Stimulated activated CD8-positive, alpha-beta memory T cell treated with anti-CD3 and anti-CD28 coated beads, Interleukin-12 subunit alpha, Interleukin-12 subunit beta, amount 100 ng/mL, for 1 hour (primary cell): ENCODE measurements at regions not wholly inside any gene's neighbourhood (a gene's known extent, or its start where the extent isn't known, plus 50 kb on each side); places are given as distances from the start of the nearest gene placed in this dataset.
"Not testable (repeated sequence)": the region's sequence is repeated elsewhere in the genome, so short reads cannot be mapped to it uniquely, and the experiment has no call there.

Experiments
- DNase-seq: peaks from one replicate; pipeline ENCODE4 v3.0.0-alpha.2; 2020; ENCODE audit warnings: low read depth

DNA sequence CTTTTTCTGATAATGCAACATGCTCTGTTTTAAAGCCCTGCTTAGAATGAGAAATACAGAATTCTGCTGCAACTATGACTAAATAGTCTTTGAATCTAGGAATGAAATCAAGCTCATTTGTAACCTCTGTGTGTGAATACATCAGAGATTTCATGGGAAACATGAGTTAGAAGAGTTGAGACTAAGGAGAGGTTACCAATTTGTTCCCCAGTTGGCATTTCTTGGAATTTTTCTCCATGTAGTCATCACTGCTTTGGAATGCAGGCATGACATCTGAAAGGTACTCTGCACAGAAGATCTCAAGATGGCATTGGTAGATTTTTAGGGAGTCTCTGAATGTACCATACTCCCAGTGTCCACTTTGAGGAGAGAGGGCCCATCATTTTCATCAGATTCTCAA lies 237.2 kb downstream of the TFAP2A start:
- no peak for DNase-seq

DNA sequence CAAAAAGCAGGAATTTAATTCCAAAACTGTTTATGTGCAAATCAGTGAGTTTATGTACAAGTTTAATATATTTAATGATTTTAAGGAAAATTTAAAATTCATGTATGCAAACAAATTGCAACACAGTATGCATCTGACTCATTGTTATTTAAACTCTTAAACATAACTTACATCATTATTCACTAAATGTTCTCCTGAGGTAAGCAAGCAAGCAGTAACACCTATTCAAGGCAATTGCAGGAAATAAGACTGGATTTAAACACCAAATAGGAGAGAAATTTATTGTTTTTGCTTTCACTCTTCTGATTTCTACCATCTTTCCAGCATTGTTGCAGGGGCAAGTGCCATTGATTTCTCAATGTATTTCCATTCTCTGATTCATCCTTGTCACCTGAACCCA lies 239.5 kb downstream of the TFAP2A start:
- DNase-seq = no peak

DNA sequence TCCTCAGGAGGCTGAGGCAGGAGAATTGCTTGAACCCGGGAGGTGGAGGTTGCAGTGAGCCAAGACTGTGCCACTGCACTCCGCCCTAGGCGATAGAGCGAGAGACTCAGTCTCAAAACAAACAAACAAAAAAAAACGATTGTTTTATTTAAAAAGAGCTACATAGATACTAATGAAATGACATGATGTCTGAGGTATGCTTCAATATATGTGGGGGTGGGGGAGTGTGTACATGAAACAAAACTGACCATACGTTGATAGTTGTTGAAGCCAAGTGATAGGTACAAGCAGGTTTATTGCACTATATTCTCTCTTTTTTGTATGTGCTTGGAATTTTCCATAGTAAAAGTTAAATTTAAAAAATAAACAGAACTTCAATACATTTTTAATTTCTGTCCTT lies 240.1 kb downstream of the TFAP2A start:
- no peak for DNase-seq

DNA sequence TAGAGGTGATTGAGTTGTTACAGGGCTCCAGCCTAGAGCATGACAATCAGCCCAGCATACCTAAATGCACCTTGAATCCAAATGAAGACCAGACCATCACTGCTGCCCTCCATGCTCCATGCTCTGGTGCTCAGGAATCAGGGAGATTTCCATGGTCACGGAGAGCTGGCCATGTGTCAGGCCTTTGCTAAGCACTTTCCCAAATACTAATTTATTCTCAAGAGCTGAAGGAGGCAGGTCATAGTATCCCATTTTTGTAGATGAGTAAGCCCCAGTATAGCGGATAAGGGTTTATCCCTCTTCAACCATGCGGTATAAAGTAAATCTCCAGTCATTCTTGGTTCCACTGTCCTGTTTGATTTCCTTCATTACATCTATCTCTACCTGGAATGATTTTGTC lies 240.8 kb downstream of the TFAP2A start:
- no peak for DNase-seq

DNA sequence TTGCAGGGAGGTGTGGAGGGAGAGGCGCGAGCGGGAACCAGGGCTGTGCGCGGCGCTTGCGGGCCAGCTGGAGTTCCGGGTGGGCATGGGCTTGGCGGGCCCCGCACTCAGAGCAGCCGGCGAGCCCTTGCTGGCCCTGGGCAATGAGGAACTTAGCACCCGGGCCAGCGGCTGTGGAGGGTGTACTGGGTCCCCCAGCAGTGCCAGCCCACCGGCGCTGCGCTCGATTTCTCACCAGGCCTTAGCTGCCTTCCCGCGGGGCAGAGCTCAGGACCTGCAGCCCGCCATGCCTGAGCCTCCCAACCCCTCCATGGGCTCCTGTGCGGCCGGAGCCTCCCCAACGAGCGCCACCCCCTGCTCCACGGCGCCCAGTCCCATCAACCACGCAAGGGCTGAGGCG lies 243.2 kb downstream of the TFAP2A start:
- not testable (repeated sequence) for DNase-seq

DNA sequence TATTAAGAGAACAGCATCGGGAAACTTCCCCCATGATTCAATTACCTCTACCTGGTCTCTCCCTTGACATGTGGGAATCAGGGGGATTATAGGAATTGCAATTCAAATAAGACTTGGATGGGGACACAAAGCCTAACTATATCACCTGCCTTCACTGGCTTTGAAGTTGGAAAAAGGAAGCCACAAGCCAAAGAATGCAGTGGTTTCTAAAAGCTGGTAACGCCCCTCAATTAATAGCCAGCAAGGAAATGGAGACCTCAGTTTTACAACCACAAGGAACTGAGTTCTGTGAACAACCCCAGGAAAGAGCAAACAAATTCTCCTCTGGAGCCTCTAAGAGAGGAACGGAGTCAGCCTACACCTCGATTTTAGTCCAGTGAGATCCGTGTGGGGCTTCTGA lies 244.1 kb downstream of the TFAP2A start:
- no peak for DNase-seq

DNA sequence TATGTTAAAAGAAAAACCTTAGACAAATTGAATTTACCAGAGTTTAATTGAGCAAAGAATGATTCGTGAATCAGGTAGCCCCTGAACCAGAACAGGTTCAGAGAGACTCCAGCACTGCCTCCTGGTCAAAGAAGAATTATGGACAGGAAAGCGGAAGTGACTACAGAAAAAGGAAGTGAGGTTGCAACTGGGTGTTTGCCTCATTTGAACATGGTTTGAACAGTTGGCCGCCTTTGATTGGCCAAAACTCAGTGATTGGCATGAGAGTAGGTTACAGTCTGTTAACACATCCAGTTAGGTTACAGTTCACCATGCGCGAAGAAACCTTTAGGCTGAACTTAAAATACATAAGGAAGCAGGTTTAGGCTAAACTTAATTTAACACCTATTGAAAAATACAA lies 248.8 kb downstream of the TFAP2A start:
- no peak for DNase-seq

DNA sequence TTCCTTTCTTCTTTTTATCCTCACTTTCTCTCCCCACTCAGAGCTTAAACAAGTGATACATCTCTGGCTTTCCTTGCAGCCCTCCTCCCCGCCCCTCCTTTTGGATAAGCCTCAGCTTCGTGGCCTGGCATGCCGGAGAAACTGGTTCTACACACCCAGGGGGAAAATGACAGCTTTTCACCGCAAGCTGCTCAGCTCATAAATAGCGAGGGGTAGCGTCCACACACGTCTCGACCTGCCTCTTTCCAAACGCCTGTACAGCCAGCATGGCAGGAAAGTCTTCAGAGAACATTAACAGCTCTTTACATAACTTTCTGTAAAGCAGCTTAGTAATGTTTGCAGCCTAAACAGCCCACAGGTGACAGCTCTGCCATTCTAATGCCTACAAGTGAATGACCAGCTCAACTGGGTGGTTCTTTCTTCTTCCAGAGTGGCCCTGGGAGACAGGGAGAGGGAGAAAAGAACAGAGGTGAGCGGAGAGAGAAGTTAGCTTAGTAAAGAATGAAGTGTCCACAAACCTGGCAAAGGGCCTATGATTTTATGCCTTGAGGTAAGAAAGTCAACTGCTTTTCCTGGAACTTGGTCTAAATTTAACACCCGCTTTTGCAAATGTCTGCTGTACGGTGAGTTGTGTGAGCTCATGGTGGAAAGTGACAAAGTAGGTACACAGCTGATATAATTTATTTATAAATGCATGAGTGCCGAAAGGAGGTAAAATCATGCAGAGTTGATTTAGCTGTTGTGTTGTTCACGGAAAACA lies 251.5 kb downstream of the TFAP2A start:
- DNase-seq = no peak

DNA sequence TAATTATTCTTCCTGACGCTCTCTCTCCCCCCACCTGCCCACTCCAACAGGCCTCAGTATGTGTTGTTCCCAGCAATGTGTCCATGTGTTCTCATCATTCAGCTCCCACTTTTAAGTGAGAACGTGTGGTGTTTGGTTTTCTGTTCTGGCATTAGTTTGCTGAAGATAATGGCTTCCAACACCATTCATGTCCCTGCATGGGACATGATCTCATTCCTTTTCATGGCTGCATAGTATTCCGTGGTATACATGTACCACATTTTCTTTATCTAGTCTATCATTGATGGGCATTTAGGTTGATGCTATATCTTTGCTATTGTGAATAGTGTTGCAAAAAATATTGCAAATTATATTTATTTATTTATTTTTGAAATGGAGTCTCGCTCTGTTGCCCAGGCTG lies 258.0 kb downstream of the TFAP2A start:
- DNase-seq = no peak

DNA sequence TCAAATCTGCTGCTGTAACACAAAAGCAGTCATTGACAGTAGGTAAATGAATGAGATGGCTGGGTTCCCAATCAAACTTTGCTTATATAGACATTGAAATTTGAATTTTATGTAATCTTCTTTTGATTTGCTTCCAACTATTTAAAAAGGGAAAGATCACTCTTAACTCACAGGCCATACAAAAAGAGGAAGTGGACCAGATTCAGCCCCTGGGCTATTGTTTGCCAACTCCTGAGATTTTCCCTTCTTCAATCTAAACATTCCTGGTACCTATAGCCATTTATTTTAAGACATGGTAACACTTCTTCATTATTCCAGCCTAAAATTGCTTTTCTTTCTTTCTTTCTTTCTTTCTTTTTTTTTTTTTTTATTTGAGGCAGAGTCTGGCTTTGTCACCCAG lies 260.6 kb downstream of the TFAP2A start:
- DNase-seq = no peak

DNA sequence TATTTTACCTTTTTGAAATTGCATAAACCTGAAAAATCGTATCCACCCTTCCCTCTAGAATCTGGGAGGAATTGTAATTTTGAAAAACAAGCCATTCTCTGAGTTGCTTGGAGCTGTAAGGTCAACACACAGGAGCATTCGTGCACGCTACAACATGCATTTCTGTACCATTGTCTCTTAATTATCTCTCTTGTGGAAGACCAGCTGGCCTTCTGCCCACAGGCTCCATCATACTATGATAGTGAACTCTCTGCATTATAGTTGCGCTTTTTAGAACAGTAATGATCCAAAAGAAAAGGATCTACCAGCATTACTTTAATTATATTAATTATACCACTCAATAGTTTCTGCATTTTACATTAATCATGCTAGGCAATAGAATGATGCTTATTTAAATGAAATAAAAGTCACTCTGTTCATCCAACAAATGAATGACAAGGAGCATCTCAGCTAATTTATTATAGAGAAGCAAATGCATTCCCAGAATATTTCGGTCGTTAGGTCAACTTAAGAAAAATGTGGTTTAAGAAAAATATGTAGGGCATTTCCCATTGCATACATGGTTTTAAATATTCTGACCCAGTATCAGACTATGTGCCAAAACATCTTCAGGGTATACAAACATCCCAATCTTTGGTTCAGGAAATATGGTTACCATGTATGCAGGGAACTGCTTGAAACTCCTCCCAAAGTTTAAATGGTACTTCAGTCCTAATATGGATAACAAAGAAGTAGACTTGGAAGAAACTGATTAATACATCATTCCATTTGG lies 263.5 kb downstream of the TFAP2A start:
- DNase-seq = no peak

DNA sequence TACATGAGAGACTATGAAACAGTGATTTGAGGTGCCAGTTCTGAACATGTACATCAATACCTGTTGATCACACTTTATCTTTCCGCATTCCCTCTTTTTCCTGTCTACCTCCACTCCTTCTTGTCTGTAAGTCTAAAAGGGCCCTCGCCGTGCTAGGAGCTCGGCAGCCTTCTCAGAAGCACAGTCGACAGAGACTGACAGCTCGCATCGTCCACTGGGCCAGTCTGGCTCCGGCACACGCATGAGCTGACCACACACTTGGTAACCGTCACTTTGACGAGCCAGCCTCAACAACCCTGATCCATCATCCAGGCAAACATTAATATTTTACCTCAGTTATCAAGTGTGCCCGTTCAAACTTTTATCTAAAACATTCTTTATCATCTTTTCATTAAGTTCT lies 265.3 kb downstream of the TFAP2A start:
- DNase-seq = no peak

DNA sequence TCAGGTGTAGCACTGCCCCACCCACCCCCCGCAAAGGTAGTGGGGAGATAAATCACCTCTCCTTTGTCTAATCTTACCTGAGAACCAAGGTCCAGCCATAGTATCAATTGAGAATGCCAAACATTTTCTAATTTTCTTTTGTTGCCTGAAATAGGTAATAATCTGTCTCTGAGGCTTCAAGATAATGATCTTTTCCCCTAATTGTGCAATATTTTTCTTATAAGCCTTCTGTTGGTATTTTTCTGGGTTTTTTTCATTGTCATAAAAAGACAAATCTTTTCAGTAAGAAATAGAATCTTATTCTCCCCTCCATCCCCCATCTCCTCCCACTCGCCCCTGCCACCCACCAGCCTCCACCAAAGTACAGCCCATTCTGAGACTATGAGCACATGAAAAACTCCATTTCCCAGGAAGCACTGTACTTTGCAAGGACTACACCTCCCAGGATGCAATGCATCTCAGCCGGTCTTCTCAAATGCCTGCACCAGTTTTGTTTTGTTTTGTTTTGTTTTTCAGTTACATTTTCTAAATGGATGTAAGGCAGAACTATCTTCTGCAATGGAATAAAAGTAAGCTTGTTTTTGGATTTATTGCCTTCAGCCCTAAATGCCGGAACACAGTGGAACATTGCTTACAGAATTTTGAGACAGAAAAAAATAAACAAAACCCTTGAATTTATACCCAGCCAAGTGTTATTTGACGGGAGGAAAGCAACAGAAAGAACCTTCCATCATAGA lies 268.0 kb downstream of the TFAP2A start:
- no peak for DNase-seq

DNA sequence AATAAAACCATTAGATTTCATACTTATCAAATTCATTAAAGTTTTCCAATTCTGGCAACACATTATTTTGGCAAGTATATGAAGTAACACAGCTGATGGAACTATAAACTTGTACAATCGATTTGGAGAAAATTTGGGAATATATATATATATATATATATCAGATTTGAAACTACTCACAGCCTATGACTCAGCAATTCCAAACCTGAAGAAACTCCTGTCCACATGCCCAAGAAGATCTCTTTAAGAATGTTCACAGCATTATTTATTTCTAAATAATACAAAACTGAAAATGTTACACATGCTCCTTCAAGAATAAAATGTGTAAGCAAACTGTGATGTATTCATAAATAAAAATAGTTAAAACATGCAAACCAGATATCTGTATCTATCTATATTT lies 270.1 kb downstream of the TFAP2A start:
- no peak for DNase-seq

DNA sequence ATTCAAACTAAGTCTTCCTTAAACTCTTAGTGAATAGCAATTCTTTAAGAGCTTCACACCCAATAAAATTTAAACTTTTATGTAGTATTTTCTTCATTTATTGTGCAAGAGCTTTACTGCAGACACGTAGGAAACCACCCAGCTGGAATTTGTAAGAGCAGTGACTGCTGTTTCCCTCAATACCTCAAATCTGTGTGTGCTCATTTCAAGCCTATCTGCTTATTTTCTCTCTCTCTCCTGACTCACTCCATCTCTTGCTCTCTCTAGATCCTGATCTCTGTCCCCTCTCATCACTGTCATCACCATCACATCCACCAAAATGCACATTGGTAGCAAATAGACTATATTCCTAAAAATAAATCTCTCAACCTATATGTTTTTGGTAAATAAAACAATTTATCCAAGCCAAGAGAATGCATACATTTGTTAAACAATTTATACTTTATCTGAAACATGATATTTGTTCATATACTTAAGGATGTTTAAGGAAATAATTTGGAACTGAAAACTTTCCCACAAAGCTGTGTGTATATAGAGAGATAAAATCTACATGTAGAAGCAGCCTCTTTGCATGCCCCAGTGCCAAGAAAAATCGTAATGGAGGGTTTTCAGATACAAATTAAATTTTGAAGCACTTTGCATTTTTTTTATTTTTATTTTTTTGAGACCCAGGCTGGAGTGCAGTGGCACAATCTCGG lies 273.0 kb downstream of the TFAP2A start:
- DNase-seq = no peak

DNA sequence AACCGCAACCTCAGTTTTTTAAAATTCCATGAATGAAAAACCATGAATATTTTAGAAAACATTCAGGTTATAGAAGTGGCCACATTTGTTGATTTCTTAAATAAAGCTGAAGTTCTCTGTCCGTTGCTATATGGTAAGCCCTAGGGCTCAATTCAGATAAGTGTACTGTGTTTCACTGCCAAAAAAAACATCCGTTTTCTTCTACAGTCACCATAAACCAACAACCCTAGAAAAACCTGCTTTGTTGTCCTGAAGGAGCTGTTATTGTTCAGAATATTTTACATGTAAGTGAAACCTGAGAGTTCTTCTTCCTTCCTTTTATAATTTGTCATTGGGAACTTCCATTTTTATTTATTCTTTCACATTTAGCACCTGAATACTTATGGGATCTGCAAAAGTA lies 274.1 kb downstream of the TFAP2A start:
- no peak for DNase-seq

DNA sequence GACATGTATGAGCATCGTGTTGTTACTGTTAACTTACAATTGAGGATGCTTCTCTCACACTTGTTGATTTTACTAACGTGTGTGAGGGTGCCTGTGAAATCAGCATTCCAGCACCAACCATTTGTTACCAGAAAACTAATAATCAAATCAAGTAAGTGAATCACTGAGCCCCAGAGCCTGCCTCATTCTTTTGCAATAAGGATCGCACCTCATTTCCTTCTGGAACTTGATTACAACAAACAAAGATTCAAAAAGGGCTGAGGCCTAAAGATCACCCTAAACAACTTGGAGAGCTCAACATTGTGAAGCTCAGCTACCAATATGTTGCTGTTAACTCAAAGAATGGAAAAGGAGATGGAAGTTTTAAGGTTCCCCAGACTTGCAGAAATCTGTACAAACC lies 274.7 kb downstream of the TFAP2A start:
- no peak for DNase-seq

DNA sequence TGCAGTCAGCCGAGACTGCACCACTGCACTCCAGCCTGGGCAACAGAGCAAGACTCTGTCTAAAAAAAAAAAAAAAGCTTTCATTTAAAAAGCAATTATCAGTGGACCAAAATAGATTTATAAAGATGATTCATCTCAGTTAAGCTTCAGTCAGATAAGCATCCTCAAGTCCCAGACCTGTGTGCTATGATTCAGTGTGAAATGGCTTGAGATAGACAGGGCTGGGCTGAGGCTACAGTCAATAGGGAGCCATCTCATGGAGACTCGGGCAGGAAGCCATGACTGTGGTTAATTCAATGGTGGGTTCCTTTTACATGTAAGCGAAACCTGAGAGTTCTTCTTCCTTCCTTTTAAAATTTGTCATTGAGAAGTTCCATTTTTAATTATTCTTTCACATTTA lies 276.0 kb downstream of the TFAP2A start:
- no peak for DNase-seq

DNA sequence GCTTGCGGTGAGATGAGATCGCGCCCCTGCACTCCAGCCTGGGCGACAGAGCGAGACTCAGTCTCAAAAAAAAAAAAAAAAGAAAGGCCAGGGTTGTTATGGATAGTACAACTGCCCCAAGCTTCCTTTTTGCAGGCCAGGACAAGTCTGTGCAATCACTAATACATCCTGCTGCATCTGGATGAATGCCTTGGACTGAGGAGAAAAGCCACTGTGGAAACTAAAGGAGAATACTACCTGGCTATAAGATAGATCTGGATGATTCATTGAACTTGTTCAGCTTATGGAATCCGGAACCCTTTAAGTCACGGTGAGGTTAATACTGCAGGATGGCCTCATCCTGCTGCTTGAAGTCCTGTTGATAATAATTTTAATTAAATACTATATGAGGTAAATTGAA lies 278.2 kb downstream of the TFAP2A start:
- no peak for DNase-seq

DNA sequence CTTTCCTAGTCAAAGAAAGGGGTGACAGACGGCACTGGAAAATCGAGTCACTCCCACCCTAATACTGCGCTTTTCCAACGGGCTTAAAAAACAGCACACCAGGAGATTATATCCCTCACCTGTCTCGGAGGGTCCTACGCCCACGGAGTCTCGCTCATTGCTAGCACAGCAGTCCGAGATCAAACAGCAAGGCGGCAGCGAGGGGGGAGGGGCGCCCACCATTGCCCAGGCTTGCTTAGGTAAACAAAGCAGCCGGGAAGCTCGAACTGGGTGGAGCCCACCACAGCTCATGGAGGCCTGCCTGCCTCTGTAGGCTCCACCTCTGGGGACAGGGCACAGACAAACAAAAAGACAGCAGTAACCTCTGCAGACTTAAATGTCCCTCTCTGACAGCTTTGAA lies 280.7 kb downstream of the TFAP2A start:
- DNase-seq = not testable (repeated sequence)

DNA sequence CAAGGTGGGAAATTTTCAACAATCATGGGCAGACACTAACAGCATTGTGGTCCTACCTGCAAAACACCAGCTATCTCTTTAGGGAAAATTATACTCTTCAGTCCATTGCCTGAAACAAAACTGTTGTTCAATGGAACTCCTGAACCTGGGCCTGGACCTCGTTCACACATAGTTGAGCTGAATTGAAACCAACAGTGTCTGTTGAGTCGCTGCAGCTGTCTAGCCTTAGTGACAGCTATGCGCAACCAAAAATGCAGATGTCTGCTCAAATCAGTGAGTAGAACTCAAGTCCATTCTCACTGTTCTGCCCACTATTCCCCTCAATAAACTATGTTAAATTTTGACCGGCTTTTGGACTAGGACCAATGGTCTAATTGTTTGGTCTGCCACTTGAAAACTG lies 286.2 kb downstream of the TFAP2A start:
- no peak for DNase-seq

DNA sequence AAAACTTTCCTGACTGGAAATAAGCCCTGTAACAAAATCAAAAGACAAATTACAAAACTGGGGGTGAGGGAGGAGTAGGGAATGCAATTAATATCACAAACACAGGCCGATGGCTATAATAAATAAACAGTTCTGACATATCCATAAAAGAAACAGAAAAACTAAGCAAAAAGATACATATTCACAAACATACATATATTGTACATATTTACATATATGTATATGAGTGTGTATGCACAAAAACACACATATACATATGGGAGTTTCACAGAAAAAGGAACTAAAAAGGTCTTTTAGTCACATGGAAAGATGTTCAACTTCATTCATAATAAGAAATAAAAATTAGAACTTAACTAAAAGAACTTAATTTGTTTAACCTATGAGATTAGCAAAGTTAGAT lies 292.7 kb downstream of the TFAP2A start:
- no peak for DNase-seq
